ENCODE measurements at regions not wholly inside any gene's neighbourhood (a gene's known extent, or its start where the extent isn't known, plus 50 kb on each side); places are given as distances from the start of the nearest gene placed in this dataset.

DNA sequence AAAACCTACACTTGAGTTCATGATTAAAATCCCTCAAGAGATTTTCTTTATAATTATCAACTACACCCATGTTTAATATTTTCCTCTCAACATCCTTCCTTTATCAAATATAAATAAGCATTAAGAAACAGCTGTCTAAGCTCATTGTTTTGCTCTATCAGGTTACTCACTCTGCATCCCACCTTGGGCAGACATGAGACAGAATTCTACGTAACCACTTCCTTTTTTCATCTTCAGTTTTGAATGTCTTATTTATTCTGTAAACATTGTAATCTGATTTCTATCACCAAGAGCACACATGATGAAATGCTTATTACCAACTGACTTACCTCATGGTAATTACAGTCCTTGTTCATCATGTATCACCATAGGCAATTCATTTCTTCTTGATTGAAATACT is 1256.6 kb upstream of the ATXN8OS start:
- no peak overlapping the region for H3K27ac Mint-ChIP-seq
- peaks cover 10% of the 10 kb centered on the region for H3K9me3 Mint-ChIP-seq
- TF ChIP-seq, protein P1, sequence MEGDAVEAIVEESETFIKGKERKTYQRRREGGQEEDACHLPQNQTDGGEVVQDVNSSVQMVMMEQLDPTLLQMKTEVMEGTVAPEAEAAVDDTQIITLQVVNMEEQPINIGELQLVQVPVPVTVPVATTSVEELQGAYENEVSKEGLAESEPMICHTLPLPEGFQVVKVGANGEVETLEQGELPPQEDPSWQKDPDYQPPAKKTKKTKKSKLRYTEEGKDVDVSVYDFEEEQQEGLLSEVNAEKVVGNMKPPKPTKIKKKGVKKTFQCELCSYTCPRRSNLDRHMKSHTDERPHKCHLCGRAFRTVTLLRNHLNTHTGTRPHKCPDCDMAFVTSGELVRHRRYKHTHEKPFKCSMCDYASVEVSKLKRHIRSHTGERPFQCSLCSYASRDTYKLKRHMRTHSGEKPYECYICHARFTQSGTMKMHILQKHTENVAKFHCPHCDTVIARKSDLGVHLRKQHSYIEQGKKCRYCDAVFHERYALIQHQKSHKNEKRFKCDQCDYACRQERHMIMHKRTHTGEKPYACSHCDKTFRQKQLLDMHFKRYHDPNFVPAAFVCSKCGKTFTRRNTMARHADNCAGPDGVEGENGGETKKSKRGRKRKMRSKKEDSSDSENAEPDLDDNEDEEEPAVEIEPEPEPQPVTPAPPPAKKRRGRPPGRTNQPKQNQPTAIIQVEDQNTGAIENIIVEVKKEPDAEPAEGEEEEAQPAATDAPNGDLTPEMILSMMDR (IDR thresholded peaks at IDR 0.05): no peak
- ATAC-seq (ENCODE audit: low read depth): no peak
- H3K4me1 Mint-ChIP-seq: no peaks in the 10 kb centered on the region
- ChIA-PET CTCF (no interaction called here), POLR2A (no interaction called here)
- no peak overlapping the region for H3K4me3 Mint-ChIP-seq
- no peaks in the 10 kb centered on the region for H3K36me3 Mint-ChIP-seq (ENCODE audit: low read depth)
- DNase-seq: no peak
- intact Hi-C loops (cut with micrococcal nuclease): no loop called here
- H3K27me3 Mint-ChIP-seq: no peaks in the 10 kb centered on the region

DNA sequence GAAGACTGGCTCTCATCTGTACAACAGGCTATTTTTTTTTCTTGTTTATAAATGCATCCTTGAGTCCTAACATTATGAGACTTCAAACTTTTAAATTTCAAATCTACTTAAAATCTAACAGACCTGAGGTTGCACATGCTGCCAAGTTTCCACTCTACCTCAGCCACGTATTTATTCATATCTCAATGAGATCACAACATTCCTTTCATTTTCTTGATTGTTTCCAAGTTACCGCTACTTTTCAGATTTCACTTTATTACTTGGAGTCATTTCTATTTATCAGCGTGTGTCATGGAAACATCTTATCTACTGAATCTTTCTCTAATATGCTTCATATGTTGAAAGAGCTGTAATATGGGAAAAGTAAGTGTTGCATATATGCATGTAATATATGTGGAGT is 1257.5 kb upstream of the ATXN8OS start:
- Mint-ChIP-seq H3K4me3 (no peak overlapping the region), H3K4me1 (no peaks in the 10 kb centered on the region), H3K27me3 (no peaks in the 10 kb centered on the region), H3K27ac (no peak overlapping the region), H3K9me3 (peaks cover 13% of the 10 kb centered on the region), H3K36me3 (ENCODE audit: low read depth) (no peaks in the 10 kb centered on the region)
- DNase-seq: no peak
- POLR2A ChIA-PET: no interaction called here
- TF ChIP-seq, protein P1 (IDR thresholded peaks at IDR 0.05): no peak
- CTCF ChIA-PET: no interaction called here
- intact Hi-C loops (cut with micrococcal nuclease): no loop called here
- no peak for ATAC-seq (ENCODE audit: low read depth)

DNA sequence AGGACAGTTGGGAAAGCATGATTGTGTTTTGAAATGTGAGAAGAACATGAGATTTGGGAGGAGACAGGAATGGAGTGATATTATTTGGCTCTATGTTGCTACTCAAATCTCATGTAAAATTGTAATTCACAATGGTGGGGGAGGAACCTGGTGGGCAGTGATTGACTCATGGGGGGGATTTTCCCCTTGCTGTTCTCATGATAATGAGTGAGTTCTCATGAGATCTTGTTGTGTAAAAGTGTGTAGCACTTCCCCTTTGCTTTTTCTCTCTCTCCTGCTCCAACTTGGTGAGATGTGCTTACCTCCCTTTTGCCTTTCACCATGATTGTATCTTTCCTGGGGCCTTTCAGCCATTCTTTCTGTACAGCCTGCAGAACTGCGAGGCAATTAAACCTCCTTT is 1261.0 kb upstream of the ATXN8OS start:
- H3K9me3 Mint-ChIP-seq: peaks cover 18% of the 10 kb centered on the region

GRCh38 chr13:68834375-68834774 is 1273.3 kb upstream of the ATXN8OS start:
- ATAC-seq (ENCODE audit: low read depth) (no peak), DNase-seq (no peak)
- no peaks in the 10 kb centered on the region for H3K36me3 Mint-ChIP-seq (ENCODE audit: low read depth)
- H3K9me3 Mint-ChIP-seq: peaks cover 13% of the 10 kb centered on the region
- no peaks in the 10 kb centered on the region for H3K27me3 Mint-ChIP-seq
- H3K4me1 Mint-ChIP-seq: no peaks in the 10 kb centered on the region
- H3K27ac Mint-ChIP-seq: no peak overlapping the region
- no peak overlapping the region for H3K4me3 Mint-ChIP-seq
- TF ChIP-seq, protein P1 (IDR thresholded peaks at IDR 0.05): no peak
- intact Hi-C loops (cut with micrococcal nuclease): no loop called here
- CTCF ChIA-PET: no interaction called here
- POLR2A ChIA-PET: no interaction called here

More for the DNA sequence above, 1261.0 kb upstream of the ATXN8OS start:
- intact Hi-C loops (cut with micrococcal nuclease): no loop called here
- CTCF ChIA-PET: no interaction called here
- Mint-ChIP-seq H3K27me3 (no peaks in the 10 kb centered on the region), H3K27ac (no peak overlapping the region), H3K4me1 (no peaks in the 10 kb centered on the region), H3K36me3 (ENCODE audit: low read depth) (no peaks in the 10 kb centered on the region), H3K4me3 (no peak overlapping the region)
- ATAC-seq (ENCODE audit: low read depth) (no peak), DNase-seq (no peak)
- POLR2A ChIA-PET: no interaction called here
- TF ChIP-seq, protein P1 (IDR thresholded peaks at IDR 0.05): no peak

GRCh38 chr13:68816715-68817114 is 1290.9 kb upstream of the ATXN8OS start:
- no peak for DNase-seq
- CTCF ChIA-PET: no interaction called here
- H3K36me3 Mint-ChIP-seq (ENCODE audit: low read depth): no peaks in the 10 kb centered on the region
- ATAC-seq (ENCODE audit: low read depth): no peak
- H3K4me1 Mint-ChIP-seq: no peaks in the 10 kb centered on the region
- H3K9me3 Mint-ChIP-seq: peaks cover 2% of the 10 kb centered on the region
- POLR2A ChIA-PET: no interaction called here
- H3K4me3 Mint-ChIP-seq: no peak overlapping the region
- intact Hi-C loops (cut with micrococcal nuclease): no loop called here
- no peaks in the 10 kb centered on the region for H3K27me3 Mint-ChIP-seq
- TF ChIP-seq, protein P1 (IDR thresholded peaks at IDR 0.05): no peak
- H3K27ac Mint-ChIP-seq: no peak overlapping the region

Measured in activated B cell treated with CpG ODN at 0.5 μM for 24 hours (primary cell).